WI38 (cell line): ENCODE measurements at regions not wholly inside any gene's neighbourhood (a gene's known extent, or its start where the extent isn't known, plus 50 kb on each side); places are given as distances from the start of the nearest gene placed in this dataset.

Experiments used
- H3K4me3 ChIP-seq: 2 replicates; pipeline ENCODE4 v1.5.1; 2011; ENCODE audit warnings: low read depth, mild to moderate bottlenecking, control low read depth, low read length
- TF ChIP-seq, protein P1 (sequence below): IDR thresholded peaks from 2 replicates; pipeline ENCODE4 v1.5.1; 2012; ENCODE audit warnings: low read depth, mild to moderate bottlenecking, control low read depth, low read length

DNA sequence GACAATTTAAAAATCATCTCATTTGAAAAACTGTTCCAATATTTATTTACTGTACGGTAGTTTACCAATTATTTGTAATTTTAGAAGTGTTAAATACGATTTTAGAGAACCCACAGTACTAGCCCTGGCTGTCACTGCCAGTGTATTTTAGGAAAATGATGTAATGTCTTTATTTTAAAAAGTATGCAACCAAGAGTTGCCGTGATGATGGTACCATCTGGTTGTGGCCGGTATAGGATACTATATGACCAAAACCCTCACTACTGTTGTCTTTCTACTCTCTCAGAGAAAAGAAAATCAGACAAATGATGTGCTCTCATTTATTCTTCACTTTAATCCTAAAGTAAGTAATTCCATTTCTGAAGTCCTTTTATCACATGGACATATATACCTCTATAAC, 395.0 kb downstream of the FOXG1 start:
- TF ChIP-seq, protein P1, sequence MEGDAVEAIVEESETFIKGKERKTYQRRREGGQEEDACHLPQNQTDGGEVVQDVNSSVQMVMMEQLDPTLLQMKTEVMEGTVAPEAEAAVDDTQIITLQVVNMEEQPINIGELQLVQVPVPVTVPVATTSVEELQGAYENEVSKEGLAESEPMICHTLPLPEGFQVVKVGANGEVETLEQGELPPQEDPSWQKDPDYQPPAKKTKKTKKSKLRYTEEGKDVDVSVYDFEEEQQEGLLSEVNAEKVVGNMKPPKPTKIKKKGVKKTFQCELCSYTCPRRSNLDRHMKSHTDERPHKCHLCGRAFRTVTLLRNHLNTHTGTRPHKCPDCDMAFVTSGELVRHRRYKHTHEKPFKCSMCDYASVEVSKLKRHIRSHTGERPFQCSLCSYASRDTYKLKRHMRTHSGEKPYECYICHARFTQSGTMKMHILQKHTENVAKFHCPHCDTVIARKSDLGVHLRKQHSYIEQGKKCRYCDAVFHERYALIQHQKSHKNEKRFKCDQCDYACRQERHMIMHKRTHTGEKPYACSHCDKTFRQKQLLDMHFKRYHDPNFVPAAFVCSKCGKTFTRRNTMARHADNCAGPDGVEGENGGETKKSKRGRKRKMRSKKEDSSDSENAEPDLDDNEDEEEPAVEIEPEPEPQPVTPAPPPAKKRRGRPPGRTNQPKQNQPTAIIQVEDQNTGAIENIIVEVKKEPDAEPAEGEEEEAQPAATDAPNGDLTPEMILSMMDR = no peak
- no peak overlapping the region for H3K4me3 ChIP-seq

- TF ChIP-seq, protein P1 = no peak
- H3K4me3 ChIP-seq = no peak overlapping the region
Measured at GRCh38 chr14:29163109-29163508, 396.5 kb downstream of the FOXG1 start.

DNA sequence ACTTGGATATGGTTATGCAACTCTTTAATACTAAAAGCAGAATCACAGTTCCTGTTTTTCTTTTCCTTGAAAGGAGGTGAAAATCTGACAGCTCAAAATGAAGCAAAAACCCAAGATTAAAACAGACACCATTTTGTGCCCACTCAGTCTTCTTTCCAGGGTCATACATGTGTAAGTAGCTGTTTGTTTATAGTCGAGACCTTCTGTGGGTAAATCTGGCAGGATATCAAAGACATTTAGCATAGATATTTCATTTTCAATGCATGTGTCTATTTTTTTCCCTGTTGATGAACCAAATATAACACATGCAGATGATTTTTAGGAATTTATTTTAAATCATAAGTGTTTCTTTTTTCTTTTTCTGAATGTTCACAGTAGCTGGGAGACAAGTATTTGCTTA, 398.8 kb downstream of the FOXG1 start:
- TF ChIP-seq, protein P1 = no peak
- no peak overlapping the region for H3K4me3 ChIP-seq

DNA sequence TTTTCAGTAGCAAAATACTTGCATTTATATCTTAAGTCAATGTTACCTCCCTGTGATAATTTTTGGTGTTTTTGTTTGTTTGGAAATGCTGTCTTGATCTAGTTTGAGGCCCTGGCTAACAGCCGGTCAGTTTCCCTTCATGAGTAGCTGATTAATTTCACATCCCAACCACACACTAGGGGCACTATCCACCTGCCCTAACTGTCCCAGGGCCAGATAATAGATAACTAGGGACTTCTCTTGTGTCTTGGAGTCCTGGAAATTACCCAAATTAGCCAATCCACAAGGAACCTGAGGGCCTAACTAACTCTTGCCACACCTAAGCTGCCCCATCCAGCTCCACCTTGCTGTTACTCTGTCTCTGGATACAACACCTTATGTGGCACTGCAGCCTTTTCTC, 399.9 kb downstream of the FOXG1 start:
- H3K4me3 ChIP-seq = no peak overlapping the region
- TF ChIP-seq, protein P1 = no peak

- TF ChIP-seq, protein P1 = no peak
- H3K4me3 ChIP-seq = no peak overlapping the region
Measured at GRCh38 chr14:29168149-29168548, 401.6 kb downstream of the FOXG1 start.

DNA sequence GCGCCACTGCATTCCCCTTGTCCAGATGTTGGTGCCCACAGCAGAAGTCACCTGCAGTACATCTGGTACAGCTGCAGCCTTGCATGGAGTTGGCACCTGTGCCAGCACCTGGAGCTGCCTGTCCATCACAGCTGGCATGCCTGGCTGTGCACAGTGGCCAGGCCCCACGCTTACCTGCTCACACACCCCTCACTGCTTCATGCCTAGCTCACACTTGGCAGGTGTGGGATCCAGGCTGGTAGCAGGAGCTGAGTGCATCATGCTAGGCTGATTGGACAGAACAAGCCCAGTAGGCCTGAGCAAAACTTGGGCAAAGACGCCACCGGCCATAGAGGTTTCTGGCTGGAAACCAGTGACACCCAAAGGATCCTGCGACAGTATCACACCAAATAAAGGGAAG, 402.8 kb downstream of the FOXG1 start:
- TF ChIP-seq, protein P1 = no peak
- H3K4me3 ChIP-seq = no peak overlapping the region

DNA sequence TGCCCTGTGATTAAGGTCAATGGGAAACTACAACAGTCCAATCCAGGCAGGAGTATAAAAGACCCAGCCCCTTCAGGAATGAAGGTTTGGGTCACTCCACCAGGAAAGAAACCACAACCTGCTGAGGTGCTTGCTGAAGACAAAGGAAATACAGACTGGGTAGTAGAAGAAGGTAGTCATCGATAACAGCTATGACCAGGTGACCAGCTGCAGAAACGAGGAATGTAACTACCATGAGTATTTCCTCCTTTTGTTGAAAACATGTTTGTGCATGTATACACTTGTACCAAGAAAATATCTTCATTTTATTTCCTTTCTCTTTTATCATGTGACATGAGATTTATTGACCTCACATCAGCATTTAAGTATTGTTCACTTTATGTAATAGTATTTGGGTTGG, 409.1 kb downstream of the FOXG1 start:
- H3K4me3 ChIP-seq = no peak overlapping the region
- TF ChIP-seq, protein P1 = no peak

- H3K4me3 ChIP-seq = no peak overlapping the region
- TF ChIP-seq, protein P1 = no peak
Measured at GRCh38 chr14:29176876-29177275, 410.3 kb downstream of the FOXG1 start.
